ENCODE measurements at regions not wholly inside any gene's neighbourhood (a gene's known extent, or its start where the extent isn't known, plus 50 kb on each side); places are given as distances from the start of the nearest gene placed in this dataset.

GRCh38 chr4:169915545-169915944, 110.7 kb downstream of the MFAP3L start:
- H3K9me3 ChIP-seq (ENCODE audit: severe bottlenecking) = peaks cover 6% of the 10 kb centered on the region
- ATAC-seq (ENCODE audit: low read depth) = no peak
- no peaks in the 10 kb centered on the region for H3K27me3 ChIP-seq (ENCODE audit: insufficient read depth, poor library complexity, severe bottlenecking)
- no peak overlapping the region for H3K27ac ChIP-seq (ENCODE audit: poor library complexity, severe bottlenecking)
- DNase-seq (ENCODE audit: low spot score) = no peak
- peaks cover 4% of the 10 kb centered on the region for H3K4me1 ChIP-seq (ENCODE audit: insufficient read depth, poor library complexity, severe bottlenecking)
- H3K36me3 ChIP-seq (ENCODE audit: low read depth) = no peaks in the 10 kb centered on the region
- H3K4me3 ChIP-seq (ENCODE audit: severe bottlenecking) = no peak overlapping the region
- TF ChIP-seq CTCF (IDR thresholded peaks at IDR 0.05; ENCODE audit: poor library complexity, severe bottlenecking) = no peak

- TF ChIP-seq CTCF (IDR thresholded peaks at IDR 0.05; ENCODE audit: poor library complexity, severe bottlenecking) = no peak
- Histone ChIP-seq H3K27me3 (ENCODE audit: insufficient read depth, poor library complexity, severe bottlenecking) (no peaks in the 10 kb centered on the region), H3K27ac (ENCODE audit: poor library complexity, severe bottlenecking) (no peak overlapping the region), H3K9me3 (ENCODE audit: severe bottlenecking) (peaks cover 6% of the 10 kb centered on the region), H3K4me3 (ENCODE audit: severe bottlenecking) (no peak overlapping the region), H3K36me3 (ENCODE audit: low read depth) (no peaks in the 10 kb centered on the region), H3K4me1 (ENCODE audit: insufficient read depth, poor library complexity, severe bottlenecking) (peaks cover 4% of the 10 kb centered on the region)
- ATAC-seq (ENCODE audit: low read depth) (no peak), DNase-seq (ENCODE audit: low spot score) (no peak)
Measured at GRCh38 chr4:169914866-169915265, 111.3 kb downstream of the MFAP3L start.

GRCh38 chr4:169912996-169913395, 113.2 kb downstream of the MFAP3L start:
- ATAC-seq (ENCODE audit: low read depth) = no peak
- peaks cover 3% of the 10 kb centered on the region for H3K9me3 ChIP-seq (ENCODE audit: severe bottlenecking)
- no peak overlapping the region for H3K4me3 ChIP-seq (ENCODE audit: severe bottlenecking)
- H3K27ac ChIP-seq (ENCODE audit: poor library complexity, severe bottlenecking) = no peak overlapping the region
- TF ChIP-seq CTCF (IDR thresholded peaks at IDR 0.05; ENCODE audit: poor library complexity, severe bottlenecking) = no peak
- no peaks in the 10 kb centered on the region for H3K27me3 ChIP-seq (ENCODE audit: insufficient read depth, poor library complexity, severe bottlenecking)
- no peak for DNase-seq (ENCODE audit: low spot score)
- H3K36me3 ChIP-seq (ENCODE audit: low read depth) = no peaks in the 10 kb centered on the region
- H3K4me1 ChIP-seq (ENCODE audit: insufficient read depth, poor library complexity, severe bottlenecking) = no peaks in the 10 kb centered on the region

- Histone ChIP-seq H3K36me3 (ENCODE audit: low read depth) (no peaks in the 10 kb centered on the region), H3K27me3 (ENCODE audit: insufficient read depth, poor library complexity, severe bottlenecking) (no peaks in the 10 kb centered on the region), H3K27ac (ENCODE audit: poor library complexity, severe bottlenecking) (no peak overlapping the region), H3K9me3 (ENCODE audit: severe bottlenecking) (no peaks in the 10 kb centered on the region), H3K4me1 (ENCODE audit: insufficient read depth, poor library complexity, severe bottlenecking) (no peaks in the 10 kb centered on the region), H3K4me3 (ENCODE audit: severe bottlenecking) (no peak overlapping the region)
- DNase-seq (ENCODE audit: low spot score) = no peak
- TF ChIP-seq CTCF (IDR thresholded peaks at IDR 0.05; ENCODE audit: poor library complexity, severe bottlenecking) = no peak
- no peak for ATAC-seq (ENCODE audit: low read depth)
Measured at GRCh38 chr4:169909897-169910296, 116.3 kb downstream of the MFAP3L start.

- ATAC-seq (ENCODE audit: low read depth) (no peak), DNase-seq (ENCODE audit: low spot score) (no peak)
- Histone ChIP-seq H3K9me3 (ENCODE audit: severe bottlenecking) (no peaks in the 10 kb centered on the region), H3K27ac (ENCODE audit: poor library complexity, severe bottlenecking) (no peak overlapping the region), H3K4me1 (ENCODE audit: insufficient read depth, poor library complexity, severe bottlenecking) (no peaks in the 10 kb centered on the region), H3K4me3 (ENCODE audit: severe bottlenecking) (no peak overlapping the region), H3K36me3 (ENCODE audit: low read depth) (no peaks in the 10 kb centered on the region), H3K27me3 (ENCODE audit: insufficient read depth, poor library complexity, severe bottlenecking) (no peaks in the 10 kb centered on the region)
- no peak for TF ChIP-seq CTCF (IDR thresholded peaks at IDR 0.05; ENCODE audit: poor library complexity, severe bottlenecking)
Measured at GRCh38 chr4:169909479-169909878, 116.7 kb downstream of the MFAP3L start.
